ENCODE measurements at regions not wholly inside any gene's neighbourhood (a gene's known extent, or its start where the extent isn't known, plus 50 kb on each side); places are given as distances from the start of the nearest gene placed in this dataset.

- TF ChIP-seq SP1 (IDR thresholded peaks at IDR 0.05) (no peak), FOXK2 (IDR thresholded peaks at IDR 0.05) (no peak), L3MBTL2 (conservative IDR thresholded peaks at IDR 0.05) (no peak), ZNF384 (IDR thresholded peaks at IDR 0.05) (no peak), ARNT (IDR thresholded peaks at IDR 0.05) (no peak), HDGF (IDR thresholded peaks at IDR 0.05; ENCODE audit: borderline replicate concordance) (no peak), FOXM1 (IDR thresholded peaks at IDR 0.05; ENCODE audit: borderline replicate concordance) (no peak), NFRKB (IDR thresholded peaks at IDR 0.05) (no peak), PKNOX1 (IDR thresholded peaks at IDR 0.05) (no peak), BHLHE40 (IDR thresholded peaks at IDR 0.05; ENCODE audit: borderline replicate concordance) (no peak), ELF4 (IDR thresholded peaks at IDR 0.05) (no peak)
Measured at GRCh38 chr14:61923348-61923747, 161.1 kb downstream of the SNAPC1 start.

Measured in HEK293T (cell line).